ENCODE measurements at regions not wholly inside any gene's neighbourhood (a gene's known extent, or its start where the extent isn't known, plus 50 kb on each side); places are given as distances from the start of the nearest gene placed in this dataset.

- no peaks in the 10 kb centered on the region for H3K36me3 Mint-ChIP-seq
- H3K27me3 ChIP-seq (ENCODE audit: control insufficient read depth in 2 of 2, insufficient read depth in 2 of 2, low read length in 2 of 2) = peaks cover 0 to 3% of the 10 kb centered on the region in 2 donors
- ATAC-seq (no peak), DNase-seq (no peak)
- H3K9me3 Mint-ChIP-seq = peaks cover 0 to 2% (median 0%) of the 10 kb centered on the region in 11 donors
- H3K4me3 ChIP-seq (ENCODE audit: low read length) = no peak overlapping the region
- ChIA-PET POLR2A (no interaction called here), CTCF (no interaction called here)
- no peaks in the 10 kb centered on the region for H3K4me1 ChIP-seq (ENCODE audit: control insufficient read depth in 2 of 2, insufficient read depth in 2 of 2, low read length in 2 of 2)
- no peak overlapping the region for H3K4me3 Mint-ChIP-seq
- no peaks in the 10 kb centered on the region for H3K36me3 ChIP-seq (ENCODE audit: control insufficient read depth in 2 of 3, insufficient read depth in 3 of 3, low read length in 3 of 3)
- intact Hi-C loops (cut with micrococcal nuclease) = no loop called here
- no peak overlapping the region for H3K27ac ChIP-seq (ENCODE audit: low read depth, low read length)
- H3K9me3 ChIP-seq (ENCODE audit: control insufficient read depth in 2 of 3, low read length in 3 of 3) = no peaks in the 10 kb centered on the region
- no peaks in the 10 kb centered on the region for H3K4me1 Mint-ChIP-seq
- no peak overlapping the region for H3K27ac Mint-ChIP-seq
- peaks cover 16 to 30% (median 23%) of the 10 kb centered on the region in 5 donors for H3K27me3 Mint-ChIP-seq
Observed at GRCh38 chr10:2936816-2937215, 130.5 kb upstream of the PFKP start.

DNA sequence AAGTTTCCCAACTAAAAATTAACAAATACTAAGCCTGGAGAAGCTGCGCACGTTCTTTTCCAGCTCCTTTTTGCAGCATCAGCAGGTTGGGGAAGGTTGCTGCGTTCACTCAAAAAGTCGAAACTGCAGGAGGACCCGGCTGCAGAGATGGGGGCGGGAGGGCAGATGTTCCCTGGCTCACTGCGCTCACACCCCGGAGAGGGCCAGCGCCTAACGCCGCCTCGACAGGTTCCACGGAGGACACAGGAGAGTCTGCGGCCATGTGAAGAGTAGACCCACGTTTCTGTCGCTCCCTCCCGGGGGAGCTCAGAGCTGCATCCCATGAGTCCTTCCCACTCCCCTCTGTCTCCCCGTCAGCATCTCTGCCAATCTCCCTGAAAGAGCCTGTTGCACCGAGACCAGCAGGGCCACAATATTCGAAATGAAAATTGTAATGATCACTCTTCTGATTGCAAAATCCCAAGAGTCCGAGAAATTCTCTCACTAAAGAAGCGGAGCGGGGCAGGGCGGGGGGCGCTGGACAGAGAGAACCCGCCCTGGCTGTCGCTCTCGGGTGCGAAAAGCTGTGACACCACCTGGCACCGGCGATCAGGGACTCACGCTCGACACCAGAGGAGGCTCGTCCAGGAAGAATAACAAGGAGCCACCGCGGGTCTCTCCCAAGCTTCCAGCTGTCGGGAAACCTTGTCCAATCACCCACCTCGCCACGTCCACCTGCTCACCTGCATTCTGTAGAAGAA, 131.5 kb upstream of the PFKP start:
- H3K36me3 ChIP-seq (ENCODE audit: control insufficient read depth in 2 of 3, insufficient read depth in 3 of 3, low read length in 3 of 3) = no peaks in the 10 kb centered on the region
- Mint-ChIP-seq H3K4me3 (no peak overlapping the region), H3K27me3 (peaks cover 6 to 26% (median 16%) of the 10 kb centered on the region in 5 donors), H3K27ac (no peak overlapping the region), H3K36me3 (no peaks in the 10 kb centered on the region), H3K4me1 (no peaks in the 10 kb centered on the region), H3K9me3 (no peaks in the 10 kb centered on the region)
- DNase-seq (no peak), ATAC-seq (no peak)
- H3K4me3 ChIP-seq (ENCODE audit: low read length) = no peak overlapping the region
- CTCF ChIA-PET = no interaction called here
- H3K4me1 ChIP-seq (ENCODE audit: control insufficient read depth in 2 of 2, insufficient read depth in 2 of 2, low read length in 2 of 2) = no peaks in the 10 kb centered on the region
- intact Hi-C loops (cut with micrococcal nuclease) = no loop called here
- no peaks in the 10 kb centered on the region for H3K9me3 ChIP-seq (ENCODE audit: control insufficient read depth in 2 of 3, low read length in 3 of 3)
- no peak overlapping the region for H3K27ac ChIP-seq (ENCODE audit: low read depth, low read length)
- POLR2A ChIA-PET = no interaction called here
- peaks cover 0 to 3% of the 10 kb centered on the region in 2 donors for H3K27me3 ChIP-seq (ENCODE audit: control insufficient read depth in 2 of 2, insufficient read depth in 2 of 2, low read length in 2 of 2)

DNA sequence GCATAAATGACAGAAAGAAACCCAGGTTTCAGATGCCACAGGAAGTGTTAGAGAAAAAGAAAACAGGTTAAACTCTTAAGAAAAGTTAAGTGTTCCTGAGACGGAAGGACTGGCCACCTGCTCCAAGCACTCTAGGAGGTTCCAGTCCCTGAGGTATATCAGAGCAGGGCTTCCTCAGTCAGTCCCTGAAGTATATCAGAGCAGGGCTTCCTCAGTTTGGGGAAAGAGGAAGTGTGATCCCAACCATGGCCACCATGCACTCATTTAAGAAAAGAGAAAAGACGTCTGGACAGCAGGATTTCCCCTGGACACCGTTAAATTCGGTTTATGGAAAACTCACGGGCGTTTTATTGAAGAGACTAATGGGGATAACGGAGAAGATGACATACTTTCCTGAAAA, 133.4 kb upstream of the PFKP start:
- Mint-ChIP-seq H3K4me3 (no peak overlapping the region), H3K27me3 (peaks cover 9 to 25% (median 14%) of the 10 kb centered on the region in 5 donors)
- POLR2A ChIA-PET = no interaction called here

GRCh38 chr10:2933519-2933918, 133.8 kb upstream of the PFKP start:
- ATAC-seq (no peak), DNase-seq (no peak)
- Histone ChIP-seq H3K36me3 (ENCODE audit: control insufficient read depth in 2 of 3, insufficient read depth in 3 of 3, low read length in 3 of 3) (no peaks in the 10 kb centered on the region), H3K27ac (ENCODE audit: low read depth, low read length) (no peak overlapping the region), H3K4me3 (ENCODE audit: low read length) (no peak overlapping the region), H3K27me3 (ENCODE audit: control insufficient read depth in 2 of 2, insufficient read depth in 2 of 2, low read length in 2 of 2) (peaks cover 0 to 3% of the 10 kb centered on the region in 2 donors), H3K4me1 (ENCODE audit: control insufficient read depth in 2 of 2, insufficient read depth in 2 of 2, low read length in 2 of 2) (no peaks in the 10 kb centered on the region), H3K9me3 (ENCODE audit: control insufficient read depth in 2 of 3, low read length in 3 of 3) (no peaks in the 10 kb centered on the region)
- H3K27me3 Mint-ChIP-seq = peaks cover 6 to 26% (median 14%) of the 10 kb centered on the region in 5 donors
- H3K4me3 Mint-ChIP-seq = no peak overlapping the region
- intact Hi-C loops (cut with micrococcal nuclease) = no loop called here
- CTCF ChIA-PET = no interaction called here
- H3K9me3 Mint-ChIP-seq = no peaks in the 10 kb centered on the region
- POLR2A ChIA-PET = no interaction called here
- no peaks in the 10 kb centered on the region for H3K36me3 Mint-ChIP-seq
- no peak overlapping the region for H3K27ac Mint-ChIP-seq
- peaks cover 0 to 2% (median 0%) of the 10 kb centered on the region in 7 donors for H3K4me1 Mint-ChIP-seq

More for the DNA sequence above, 133.4 kb upstream of the PFKP start:
- Histone ChIP-seq H3K4me1 (ENCODE audit: control insufficient read depth in 2 of 2, insufficient read depth in 2 of 2, low read length in 2 of 2) (no peaks in the 10 kb centered on the region), H3K27me3 (ENCODE audit: control insufficient read depth in 2 of 2, insufficient read depth in 2 of 2, low read length in 2 of 2) (peaks cover 0 to 3% of the 10 kb centered on the region in 2 donors), H3K9me3 (ENCODE audit: control insufficient read depth in 2 of 3, low read length in 3 of 3) (no peaks in the 10 kb centered on the region), H3K4me3 (ENCODE audit: low read length) (no peak overlapping the region), H3K36me3 (ENCODE audit: control insufficient read depth in 2 of 3, insufficient read depth in 3 of 3, low read length in 3 of 3) (no peaks in the 10 kb centered on the region), H3K27ac (ENCODE audit: low read depth, low read length) (no peak overlapping the region)
- intact Hi-C loops (cut with micrococcal nuclease) = no loop called here
- Mint-ChIP-seq H3K4me1 (no peaks in the 10 kb centered on the region), H3K9me3 (no peaks in the 10 kb centered on the region), H3K36me3 (no peaks in the 10 kb centered on the region), H3K27ac (no peak overlapping the region)
- ATAC-seq = no peak
- no peak for DNase-seq
- CTCF ChIA-PET = no interaction called here

DNA sequence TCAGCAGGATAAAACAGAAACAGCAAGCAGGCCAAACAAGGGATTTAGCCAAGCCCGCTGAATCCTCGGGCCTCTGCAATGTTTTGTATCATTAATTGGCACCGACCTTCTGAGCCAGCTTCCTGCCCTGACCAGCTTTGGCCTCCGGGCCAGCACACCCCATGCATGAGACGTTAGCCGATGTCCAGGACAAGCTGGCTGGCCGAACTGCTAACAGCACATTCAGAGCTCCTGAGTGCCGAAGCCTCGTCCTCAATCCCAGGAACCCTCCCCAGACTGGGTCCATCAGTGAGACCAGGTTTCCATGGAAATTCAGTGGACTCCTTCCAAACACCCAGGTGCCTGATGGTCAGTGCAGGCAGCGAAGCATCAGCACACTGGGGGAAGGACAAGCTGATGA, 134.3 kb upstream of the PFKP start:
- Mint-ChIP-seq H3K4me1 (peaks cover 0 to 5% (median 3%) of the 10 kb centered on the region in 7 donors), H3K4me3 (no peak overlapping the region), H3K9me3 (no peaks in the 10 kb centered on the region), H3K27me3 (peaks cover 5 to 27% (median 13%) of the 10 kb centered on the region in 5 donors), H3K36me3 (no peaks in the 10 kb centered on the region), H3K27ac (no peak overlapping the region)
- no peaks in the 10 kb centered on the region for H3K36me3 ChIP-seq (ENCODE audit: control insufficient read depth in 2 of 3, insufficient read depth in 3 of 3, low read length in 3 of 3)
- POLR2A ChIA-PET = no interaction called here
- H3K27ac ChIP-seq (ENCODE audit: low read depth, low read length) = no peak overlapping the region
- peaks cover 0 to 3% of the 10 kb centered on the region in 2 donors for H3K27me3 ChIP-seq (ENCODE audit: control insufficient read depth in 2 of 2, insufficient read depth in 2 of 2, low read length in 2 of 2)
- no peaks in the 10 kb centered on the region for H3K4me1 ChIP-seq (ENCODE audit: control insufficient read depth in 2 of 2, insufficient read depth in 2 of 2, low read length in 2 of 2)
- ATAC-seq (no peak), DNase-seq (no peak)
- no peak overlapping the region for H3K4me3 ChIP-seq (ENCODE audit: low read length)
- no peaks in the 10 kb centered on the region for H3K9me3 ChIP-seq (ENCODE audit: control insufficient read depth in 2 of 3, low read length in 3 of 3)
- intact Hi-C loops (cut with micrococcal nuclease) = no loop called here
- CTCF ChIA-PET = no interaction called here

DNA sequence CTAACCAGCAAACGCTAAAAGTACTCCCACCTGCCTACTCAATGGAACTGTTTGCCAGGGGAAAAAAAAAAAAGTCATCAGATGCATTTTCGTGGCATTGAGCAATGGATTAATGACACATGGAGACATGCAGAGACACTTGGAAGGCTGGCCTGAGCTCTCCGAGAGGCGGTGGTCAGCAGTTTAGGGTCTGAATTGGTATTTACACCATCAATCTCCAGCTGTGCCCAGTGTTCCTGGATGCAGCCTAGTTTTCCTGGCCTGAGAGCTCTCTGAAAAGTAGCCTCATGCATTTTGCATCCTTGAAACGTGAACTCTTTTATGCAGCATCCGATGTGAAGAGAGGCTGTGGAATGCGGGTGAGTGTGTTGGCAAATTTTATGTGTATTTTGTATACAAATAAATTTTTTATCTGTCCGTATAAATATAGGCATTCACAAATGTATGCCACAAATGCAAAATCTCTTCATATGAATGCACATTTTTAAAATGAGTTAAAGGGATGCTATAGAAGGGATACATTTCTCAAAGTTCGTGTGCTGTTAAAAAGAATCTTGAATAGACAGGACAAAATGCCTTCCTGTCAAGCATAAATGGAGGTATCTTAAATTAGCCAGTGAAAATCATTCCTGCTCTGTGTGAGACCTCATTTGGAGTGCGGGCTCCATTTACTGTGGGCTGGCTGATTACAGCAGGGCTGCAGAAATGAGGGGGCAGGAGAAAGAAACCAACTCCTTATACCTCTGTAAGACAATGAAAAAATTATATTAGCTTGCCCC, 137.7 kb upstream of the PFKP start:
- no peak for DNase-seq
- peaks cover 15 to 32% (median 27%) of the 10 kb centered on the region in 5 donors for H3K27me3 Mint-ChIP-seq

More for the DNA sequence above, 137.7 kb upstream of the PFKP start:
- peaks cover 0 to 14% (median 11%) of the 10 kb centered on the region in 7 donors for H3K4me1 Mint-ChIP-seq
- ChIA-PET CTCF (no interaction called here), POLR2A (no interaction called here)
- ATAC-seq = no peak
- Histone ChIP-seq H3K4me1 (ENCODE audit: control insufficient read depth in 2 of 2, insufficient read depth in 2 of 2, low read length in 2 of 2) (no peaks in the 10 kb centered on the region), H3K9me3 (ENCODE audit: control insufficient read depth in 2 of 3, low read length in 3 of 3) (no peaks in the 10 kb centered on the region), H3K36me3 (ENCODE audit: control insufficient read depth in 2 of 3, insufficient read depth in 3 of 3, low read length in 3 of 3) (no peaks in the 10 kb centered on the region), H3K27ac (ENCODE audit: low read depth, low read length) (no peak overlapping the region), H3K27me3 (ENCODE audit: control insufficient read depth in 2 of 2, insufficient read depth in 2 of 2, low read length in 2 of 2) (no peaks in the 10 kb centered on the region), H3K4me3 (ENCODE audit: low read length) (no peak overlapping the region)
- intact Hi-C loops (cut with micrococcal nuclease) = no loop called here
- H3K36me3 Mint-ChIP-seq = no peaks in the 10 kb centered on the region
- no peak overlapping the region for H3K4me3 Mint-ChIP-seq
- H3K9me3 Mint-ChIP-seq = no peaks in the 10 kb centered on the region
- H3K27ac Mint-ChIP-seq = no peak overlapping the region

Data from naive thymus-derived CD4-positive, alpha-beta T cell (primary cell).